Dermis blood vessel endothelial cell (primary cell): ENCODE measurements at regions not wholly inside any gene's neighbourhood (a gene's known extent, or its start where the extent isn't known, plus 50 kb on each side); places are given as distances from the start of the nearest gene placed in this dataset.
"Not testable (repeated sequence)": the region's sequence is repeated elsewhere in the genome, so short reads cannot be mapped to it uniquely, and the experiment has no call there.

Experiments used
- DNase-seq: peaks from one replicate; pipeline ENCODE4 v3.0.0; 2010

DNA sequence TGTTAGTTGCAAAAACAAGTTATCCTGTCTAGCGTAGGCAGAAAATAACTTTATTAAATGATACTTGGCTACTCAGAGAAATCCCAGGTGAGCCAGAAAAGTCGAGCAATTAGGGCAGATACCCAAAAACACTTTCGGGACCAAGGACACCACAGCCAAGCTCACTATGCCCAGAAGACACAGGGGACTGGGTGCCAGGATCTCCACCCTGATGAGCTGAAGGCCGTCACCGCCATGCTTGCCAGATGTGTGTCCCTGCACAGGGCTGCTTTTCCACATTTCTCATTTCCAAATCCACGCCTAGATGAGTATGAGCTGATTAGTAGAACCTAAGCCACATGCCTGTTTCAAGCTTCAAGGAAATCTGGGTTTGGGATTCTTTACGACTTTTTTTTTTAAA is 214.0 kb upstream of the SMLR1 start:
- no peak for DNase-seq

DNA sequence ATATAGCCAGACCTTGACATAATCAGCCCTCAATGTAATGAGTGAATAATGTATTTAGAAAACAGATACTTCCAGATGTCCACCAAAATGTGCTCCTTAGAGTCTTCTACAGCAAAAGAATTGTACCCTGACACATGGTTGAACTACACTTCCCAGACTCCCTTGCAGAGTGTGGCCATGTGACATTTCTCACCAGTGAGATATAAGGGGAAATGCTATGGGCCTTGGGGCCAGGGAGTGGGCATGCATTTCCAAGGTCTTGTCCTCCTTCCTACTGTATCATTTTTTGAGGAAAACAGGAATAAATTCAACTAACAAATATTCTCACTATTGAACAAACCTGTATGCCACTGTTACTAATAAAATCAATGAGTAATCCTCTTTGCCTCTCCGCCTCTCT is 211.4 kb upstream of the SMLR1 start:
- no peak for DNase-seq

DNA sequence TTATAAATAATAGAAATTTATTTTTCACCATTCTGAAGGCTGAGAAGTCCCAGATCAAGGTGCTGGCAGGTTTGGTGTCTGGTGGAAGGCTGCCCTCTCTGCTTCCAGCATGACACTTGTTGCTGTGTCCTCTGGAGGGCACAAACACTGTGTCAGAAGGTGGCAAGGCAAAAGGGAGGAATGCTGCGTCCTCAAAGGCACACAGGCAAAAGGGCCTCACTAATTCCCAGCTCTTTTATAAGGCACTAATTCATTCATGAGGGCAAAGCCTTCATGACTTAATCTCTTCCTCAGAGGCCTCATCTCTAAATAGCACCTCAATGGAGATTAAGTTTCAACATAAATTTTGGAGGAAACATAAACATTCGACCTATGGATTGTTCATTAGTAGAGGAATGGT is 209.5 kb upstream of the SMLR1 start:
- DNase-seq, result no peak

DNA sequence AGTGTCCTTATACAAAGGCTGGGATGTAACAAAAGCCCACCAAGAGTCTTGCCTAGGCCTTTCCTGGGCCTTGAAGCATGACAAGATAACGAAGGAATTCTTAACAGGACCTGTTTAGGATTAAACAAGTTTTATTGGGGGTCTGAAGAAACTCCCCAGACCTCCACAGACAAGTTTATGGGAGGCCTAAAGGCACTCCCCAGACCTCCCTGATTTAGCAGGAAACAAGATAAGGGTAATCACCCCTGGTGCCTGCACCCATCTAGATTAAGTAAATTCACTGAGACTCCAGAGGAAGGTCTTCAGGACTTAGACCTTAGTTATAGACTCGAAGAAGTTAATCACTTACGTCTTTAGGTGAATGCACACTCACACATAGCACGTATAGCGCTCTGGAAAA is 208.4 kb upstream of the SMLR1 start:
- not testable (repeated sequence) for DNase-seq

DNA sequence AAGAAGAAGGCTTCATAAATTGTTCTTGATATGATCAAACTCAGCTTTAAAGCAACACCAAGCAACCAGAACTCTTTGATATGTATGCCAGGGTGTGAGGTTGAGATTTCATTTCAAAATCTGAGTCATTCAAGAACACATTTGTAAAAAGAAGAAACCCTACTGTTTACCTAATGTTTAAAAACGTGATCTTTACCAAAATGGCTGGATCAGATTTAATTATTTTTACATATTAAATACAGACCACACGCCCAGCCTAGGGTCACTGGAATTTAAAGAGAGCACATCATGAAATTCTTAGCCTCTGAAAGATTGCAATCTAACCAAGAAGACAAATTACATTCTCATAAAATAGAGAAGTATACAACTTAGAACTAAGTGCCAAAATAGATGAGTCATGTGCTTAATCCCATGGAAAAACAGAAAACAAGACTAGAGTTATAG is 206.8 kb upstream of the SMLR1 start:
- no peak for DNase-seq

DNA sequence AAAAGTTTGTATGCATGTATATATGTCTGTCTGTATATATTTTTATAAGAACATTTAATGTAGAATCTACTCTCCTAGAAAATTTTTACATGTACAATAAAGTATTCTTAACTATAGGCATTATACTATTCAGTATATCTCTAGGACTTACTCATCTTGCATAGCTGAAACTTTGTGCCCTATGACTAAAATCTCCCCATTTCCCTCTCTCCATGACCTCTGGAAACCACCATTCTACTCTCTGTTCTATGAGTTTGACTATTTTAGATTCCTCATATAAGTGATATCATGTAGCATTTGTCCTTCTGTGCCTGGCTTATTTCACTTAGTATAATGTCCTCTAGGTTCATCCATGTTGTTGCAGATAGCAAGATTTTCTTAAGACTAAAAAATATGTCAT is 205.1 kb upstream of the SMLR1 start:
- no peak for DNase-seq

DNA sequence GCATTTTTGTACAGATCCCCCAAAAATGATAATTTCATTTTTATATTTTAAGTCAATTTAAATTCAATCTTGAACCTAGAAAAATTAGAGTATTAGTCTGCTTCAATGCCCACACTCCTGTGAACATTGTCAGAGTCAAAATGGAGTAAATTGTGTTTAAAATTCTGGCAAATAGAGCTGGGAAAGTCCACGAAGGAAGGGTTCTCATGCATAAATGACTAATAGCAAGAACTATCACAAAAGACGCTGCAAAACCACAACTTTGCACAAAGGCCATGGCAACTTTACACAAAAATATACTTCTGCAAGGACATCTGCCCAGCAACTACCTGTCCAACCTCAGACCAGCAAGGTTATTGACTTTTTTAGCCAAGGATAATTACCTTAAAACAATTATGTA is 203.2 kb upstream of the SMLR1 start:
- DNase-seq, result no peak

DNA sequence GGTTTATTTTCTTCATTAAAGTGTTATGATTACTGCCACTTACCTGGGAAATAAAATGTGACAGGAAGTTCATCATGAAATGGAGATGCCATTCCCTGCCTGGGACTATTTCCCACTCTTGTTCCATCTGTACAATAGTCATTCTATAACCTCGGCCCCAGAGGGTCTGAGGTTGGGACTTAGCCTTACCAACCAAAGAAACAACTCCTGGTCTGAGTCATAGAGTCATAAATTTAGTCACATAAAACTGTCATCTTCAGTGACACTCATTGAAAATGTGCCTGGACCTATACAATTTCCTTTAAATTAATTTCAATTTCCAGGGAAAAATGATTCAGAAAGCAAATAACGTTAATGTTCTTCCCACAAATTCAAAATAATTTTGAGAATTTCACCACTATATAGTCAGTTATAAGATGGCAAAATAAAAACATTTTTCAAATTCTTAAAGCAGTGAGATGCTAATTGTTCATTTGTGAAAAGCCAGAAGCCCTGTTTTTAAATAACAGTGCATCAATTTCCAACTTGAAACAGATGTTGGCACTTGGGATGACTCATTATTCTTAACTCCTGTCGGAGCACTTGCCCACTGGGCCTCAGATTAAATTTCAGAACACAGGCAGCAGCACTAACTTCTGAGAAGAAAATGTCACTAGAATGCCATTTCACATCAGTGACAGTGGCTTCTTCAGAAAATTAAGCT is 201.2 kb upstream of the SMLR1 start:
- DNase-seq, result no peak

DNA sequence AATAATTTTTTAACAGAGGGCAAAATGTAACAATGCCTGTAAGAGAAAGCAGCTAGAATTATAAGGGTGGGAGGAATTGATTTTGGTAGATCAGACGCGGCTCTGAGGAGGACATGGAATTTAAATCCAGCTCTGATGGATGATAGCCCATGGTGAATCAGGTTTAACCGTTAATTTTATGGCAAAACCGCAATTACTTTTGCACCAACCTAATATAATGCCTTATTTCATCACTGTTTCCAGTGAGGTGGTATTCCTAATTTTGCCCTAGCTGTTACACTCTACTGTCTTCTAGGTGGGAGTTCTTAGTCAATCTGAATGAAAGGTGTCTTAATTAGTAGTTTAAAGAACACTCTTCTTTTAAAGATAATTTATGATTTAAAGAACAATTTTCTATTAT is 198.3 kb upstream of the SMLR1 start:
- DNase-seq, result no peak

DNA sequence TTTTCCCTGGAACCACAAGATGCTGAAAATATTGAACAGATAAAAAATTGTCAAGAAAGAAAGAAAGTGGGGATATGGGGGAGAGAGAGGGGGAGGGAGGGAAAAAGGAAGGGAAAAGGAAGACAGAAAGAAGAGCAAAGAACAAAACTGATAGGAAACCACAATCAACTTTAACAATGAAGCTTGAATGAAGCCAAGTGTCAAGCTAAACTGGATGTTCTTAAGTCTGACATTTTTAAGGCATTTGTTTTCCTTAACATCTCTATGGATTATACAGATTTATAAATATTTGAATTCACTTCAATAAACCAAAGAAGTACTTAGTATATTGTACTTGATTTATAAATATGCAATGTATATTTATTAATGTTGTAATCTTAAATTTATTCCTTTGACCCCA is 197.6 kb upstream of the SMLR1 start:
- no peak for DNase-seq

DNA sequence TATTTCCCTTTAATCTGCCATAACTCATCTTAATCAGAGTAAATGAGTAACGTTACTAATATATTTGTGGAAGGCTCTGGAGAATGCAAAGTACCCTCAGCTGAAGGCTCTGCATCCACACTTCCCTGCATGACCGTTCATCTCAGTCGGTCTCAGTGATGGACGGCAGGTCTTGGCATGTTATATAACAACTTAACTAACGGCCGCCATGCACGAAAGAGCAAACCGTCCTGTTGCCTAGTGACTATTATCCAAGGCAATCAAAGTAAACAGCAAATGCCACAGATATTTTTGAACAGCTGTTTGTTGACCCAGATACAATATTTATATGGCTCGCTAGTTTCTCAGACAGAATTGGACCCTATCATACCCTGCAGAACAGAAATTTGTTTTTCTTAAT is 194.9 kb upstream of the SMLR1 start:
- no peak for DNase-seq

DNA sequence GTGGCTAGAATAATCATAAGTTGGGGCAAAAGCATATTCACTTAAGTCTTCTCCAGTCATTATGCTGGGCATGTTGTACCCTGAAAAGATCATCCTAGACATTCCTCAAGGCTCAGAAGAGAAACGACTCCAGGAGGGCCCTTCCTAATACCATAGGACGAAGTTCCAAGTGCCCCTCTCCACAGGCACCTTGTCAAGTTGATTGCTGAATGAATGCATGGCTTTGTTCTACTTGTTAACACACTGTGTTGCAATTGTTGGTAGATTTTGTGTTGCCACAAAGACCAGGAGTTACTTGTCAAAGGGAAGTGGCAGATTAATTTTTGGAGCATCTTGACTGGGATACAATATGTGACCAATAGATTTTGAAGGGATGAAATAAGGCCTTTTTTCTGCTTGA is 194.3 kb upstream of the SMLR1 start:
- DNase-seq, result no peak

DNA sequence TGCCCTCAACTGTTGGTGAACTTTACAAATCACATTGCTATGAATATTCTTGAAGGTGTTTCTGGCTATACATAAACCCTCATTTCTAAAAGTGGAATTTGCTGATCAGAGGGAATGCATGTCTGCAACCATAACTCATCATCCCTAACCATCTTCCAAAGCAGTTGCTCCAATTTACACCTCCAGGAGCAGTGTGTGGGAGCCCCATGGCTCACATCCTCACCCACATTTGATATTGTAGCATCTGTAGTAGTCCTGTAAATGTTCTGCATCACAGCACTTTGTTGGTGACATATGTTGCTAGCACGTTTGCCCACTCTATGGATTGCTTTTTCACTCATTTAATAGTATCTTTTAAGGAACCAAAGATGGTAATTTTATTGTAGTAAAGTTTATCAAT is 183.8 kb upstream of the SMLR1 start:
- no peak for DNase-seq

DNA sequence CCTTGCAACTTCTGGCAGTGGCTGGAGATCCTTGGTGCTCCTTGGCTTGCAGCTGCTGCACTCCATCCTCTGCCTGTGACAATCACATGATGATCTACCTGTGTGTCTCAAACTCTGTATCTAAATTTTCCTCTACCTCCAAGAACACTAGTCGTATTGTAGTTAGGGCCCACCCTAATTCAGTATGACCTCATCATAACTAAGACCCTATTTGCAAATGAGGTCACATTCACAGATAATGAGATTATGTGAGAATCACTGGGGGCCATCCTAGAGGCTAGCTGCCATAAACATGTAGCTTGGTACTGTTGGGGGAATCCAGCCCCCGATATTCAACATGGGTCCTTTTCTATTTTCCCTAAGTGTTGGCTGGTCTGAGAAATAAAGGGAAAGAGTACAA is 183.0 kb upstream of the SMLR1 start:
- no peak for DNase-seq

DNA sequence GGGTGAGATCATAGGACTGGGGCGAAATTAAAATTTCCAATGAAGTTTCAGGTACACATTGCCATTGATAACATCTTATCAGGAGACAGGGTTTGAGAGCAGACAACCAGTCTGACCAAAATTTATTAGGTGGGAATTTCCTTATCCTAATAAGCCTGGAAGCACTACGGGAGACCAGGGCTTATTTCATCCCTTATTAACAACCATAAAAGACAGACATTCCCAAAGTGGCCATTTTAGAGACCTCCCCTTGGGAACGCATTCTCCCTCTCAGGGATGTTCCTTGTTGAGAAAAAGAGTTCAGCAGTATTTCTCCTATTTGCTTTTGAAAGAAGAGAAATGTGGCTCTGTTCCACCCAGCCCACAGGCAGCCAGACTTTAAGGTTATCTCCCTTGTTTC is 182.4 kb upstream of the SMLR1 start:
- DNase-seq, result not testable (repeated sequence)

DNA sequence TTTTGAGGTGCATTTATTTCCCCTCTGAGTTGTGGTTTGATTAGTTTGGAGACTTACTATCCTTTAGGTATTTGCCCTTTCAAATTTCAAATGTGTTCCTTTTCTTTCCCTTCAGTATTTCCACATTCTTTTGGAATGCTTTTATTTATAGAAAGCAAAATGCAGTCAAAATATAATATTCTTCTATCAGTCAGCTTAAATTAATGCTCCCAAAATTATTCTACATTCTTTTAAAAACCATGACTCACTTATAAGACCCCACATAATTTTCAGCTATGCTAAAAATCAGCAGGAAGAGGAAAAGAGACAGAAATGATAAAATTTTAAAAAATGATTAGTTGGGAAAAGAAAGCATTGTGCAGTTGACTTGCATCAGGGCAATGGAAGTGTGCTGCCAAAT is 180.0 kb upstream of the SMLR1 start:
- DNase-seq, result no peak

DNA sequence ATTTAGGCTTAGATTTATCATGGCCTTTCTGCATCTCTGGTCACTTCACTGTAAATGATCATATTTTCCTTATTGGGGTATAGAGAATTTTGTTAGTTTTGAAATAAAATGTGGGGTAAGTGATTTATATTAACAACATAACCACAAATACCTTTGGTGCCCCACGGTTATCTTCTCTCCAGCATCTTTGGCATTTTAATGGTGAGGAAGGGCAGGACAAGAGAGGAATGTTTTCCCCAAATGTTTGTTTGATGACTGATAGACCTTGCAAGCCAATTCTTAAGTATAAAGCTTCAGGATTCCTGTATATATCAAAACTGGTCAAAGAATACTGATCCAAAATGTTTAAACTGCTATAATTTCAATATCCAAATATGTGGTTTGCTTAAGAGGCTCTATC is 171.6 kb upstream of the SMLR1 start:
- DNase-seq, result no peak

DNA sequence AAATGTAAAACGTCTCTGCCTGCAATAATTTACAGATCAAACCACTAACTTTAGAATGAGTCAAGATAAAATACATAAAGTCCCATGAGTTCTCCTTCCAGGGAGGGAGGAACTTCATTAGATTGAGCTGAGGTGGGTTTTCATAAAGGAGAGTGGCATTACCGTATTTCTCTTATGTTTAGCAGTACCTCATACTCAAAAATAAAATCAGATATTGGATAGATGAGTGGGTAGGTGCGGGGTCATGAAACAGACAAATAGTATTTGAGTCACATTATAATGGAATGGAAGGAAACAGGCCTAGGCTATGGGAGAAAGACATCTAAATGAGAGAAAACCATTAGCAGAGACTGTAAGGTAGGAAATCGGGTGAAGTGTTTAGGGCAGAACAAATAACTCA is 166.1 kb upstream of the SMLR1 start:
- DNase-seq, result no peak

DNA sequence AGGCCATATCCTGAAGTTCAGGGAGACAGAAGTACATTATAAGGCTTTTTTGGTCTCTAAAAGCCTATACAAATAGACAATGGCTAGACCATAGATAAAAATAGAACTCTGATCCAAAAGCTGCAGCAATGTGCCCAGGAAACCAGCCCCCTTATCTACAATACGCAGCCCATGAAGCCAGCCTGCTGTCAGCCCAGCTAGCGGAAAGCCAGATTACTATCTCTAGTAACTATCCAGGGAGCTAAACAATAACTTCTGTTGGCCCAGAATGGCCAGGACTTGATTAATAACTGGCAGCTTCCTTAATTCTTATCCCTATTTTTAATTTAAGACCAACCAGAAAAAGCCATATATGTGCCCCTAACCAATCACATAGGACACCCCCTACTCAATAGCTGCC is 160.4 kb upstream of the SMLR1 start:
- DNase-seq, result no peak

DNA sequence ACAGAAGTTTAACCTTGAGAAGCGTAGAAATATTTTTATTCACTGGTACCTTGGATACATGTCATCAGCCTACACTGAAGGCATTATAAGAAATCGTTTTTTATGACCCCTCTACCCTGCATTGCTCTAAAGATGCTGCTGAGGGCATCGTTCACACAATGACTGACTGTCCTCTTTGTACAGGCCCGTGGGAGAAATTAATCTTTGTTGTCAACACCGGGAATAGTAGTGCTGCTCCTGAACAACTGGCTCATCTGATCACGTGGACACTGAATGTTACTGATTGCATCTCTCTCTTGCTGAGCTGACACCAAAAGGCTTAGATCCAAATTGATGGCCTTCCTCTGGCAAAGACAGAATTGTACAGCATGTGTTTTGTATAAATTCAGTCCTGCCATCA is 157.1 kb upstream of the SMLR1 start:
- DNase-seq, result no peak

DNA sequence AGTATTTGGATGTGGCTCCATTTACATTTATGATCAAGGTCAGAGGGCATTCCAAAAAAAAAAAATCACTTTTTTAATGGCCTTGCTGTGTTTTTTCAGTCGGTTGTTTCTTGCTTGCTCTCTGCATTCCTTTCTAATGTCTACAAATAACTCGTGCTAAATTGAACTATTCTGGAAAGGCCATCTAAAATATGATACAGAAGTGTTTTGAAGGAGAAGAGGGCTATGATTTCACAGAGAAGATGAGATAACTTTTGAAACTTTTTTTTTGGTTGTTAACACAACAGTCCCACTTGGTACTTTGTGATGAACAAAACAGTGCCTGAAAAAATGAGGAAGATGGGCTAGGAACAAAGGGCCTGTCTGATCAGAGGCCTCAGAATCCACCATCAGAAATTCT is 156.1 kb upstream of the SMLR1 start:
- DNase-seq, result no peak

DNA sequence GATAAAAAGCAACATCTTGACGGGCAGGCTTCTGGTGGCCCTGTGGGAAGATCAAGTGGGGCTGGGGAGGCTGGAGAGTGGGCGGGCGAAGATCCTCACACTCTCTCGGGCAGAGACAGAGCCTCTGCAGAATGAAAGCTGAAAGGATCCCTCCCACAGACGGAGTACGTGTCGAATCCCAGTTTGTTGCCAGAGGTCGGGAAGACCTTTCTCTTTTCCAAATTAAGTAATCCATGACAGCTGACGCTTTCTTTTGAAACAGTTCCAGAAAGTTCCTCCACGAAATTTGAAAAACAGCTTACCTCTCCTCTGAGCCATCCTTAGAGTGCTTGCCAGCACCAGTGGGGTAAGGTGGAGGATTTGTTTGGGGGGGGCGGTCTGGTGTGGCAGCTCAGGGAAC is 155.6 kb upstream of the SMLR1 start:
- DNase-seq, result no peak

DNA sequence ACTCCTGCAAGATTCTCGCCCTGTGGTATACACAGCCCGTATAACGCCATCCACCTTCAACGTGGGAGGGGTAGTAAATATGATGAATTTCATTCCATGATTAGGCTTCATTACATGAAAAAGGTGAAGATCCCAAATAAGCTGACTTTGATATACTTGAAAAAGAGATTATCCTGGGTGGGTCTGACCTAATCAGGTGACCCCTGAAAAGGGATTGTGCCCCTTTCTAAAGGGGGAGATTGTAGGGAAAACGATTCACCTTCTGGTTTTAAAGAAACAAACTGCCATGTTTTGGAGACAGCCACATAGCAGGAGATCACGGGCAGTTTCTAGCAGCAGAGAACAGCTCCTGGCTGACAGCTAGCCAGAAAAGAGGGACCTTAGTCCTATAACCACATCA is 155.1 kb upstream of the SMLR1 start:
- no peak for DNase-seq

DNA sequence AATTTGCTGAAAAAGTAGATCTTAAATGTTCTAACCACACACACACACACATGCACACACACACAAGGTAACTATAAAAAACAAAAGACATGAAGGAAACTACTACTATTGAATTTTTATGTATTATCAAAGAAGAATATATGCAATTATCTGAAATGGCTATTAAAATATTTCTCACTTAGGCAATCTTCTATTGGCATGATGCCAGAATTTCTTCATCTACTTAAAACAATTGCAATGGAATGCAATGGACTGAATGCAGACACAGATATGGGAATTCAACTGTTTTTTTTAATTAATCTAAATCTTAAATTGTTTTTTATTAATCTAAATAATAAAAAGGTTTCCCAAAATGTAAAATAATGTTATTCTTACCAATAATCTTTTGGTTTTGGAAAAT is 152.6 kb upstream of the SMLR1 start:
- peak; percentile 55 for DNase-seq

DNA sequence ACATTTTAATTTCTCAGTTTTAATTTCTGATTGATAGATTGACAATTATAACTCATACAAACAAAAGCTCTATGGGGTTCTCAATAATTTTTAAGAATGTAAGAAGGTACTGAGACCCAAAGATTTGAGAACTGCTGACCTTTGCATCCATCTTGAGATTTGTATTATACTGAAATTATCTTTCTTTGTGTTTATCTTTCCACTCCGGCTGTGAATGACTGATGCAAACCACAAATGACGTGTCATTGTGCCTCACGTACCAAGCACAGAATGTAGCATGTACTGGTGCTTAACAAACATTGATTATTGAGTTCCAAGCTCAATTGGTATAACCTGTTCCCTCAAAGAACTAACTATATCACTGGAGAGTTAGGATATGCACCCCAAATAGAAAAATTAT is 152.1 kb upstream of the SMLR1 start:
- peak; percentile 19 for DNase-seq
